GM19372 (cell line): ENCODE measurements at regions not wholly inside any gene's neighbourhood (a gene's known extent, or its start where the extent isn't known, plus 50 kb on each side); places are given as distances from the start of the nearest gene placed in this dataset.

ENCODE experiments used
- ATAC-seq: cut with Tn5 transposase; IDR thresholded peaks from one replicate; pipeline ENCODE4 v1.9.1; 2021; ENCODE audit warnings: mild to moderate bottlenecking, low read depth, moderate library complexity; ENCODE audit not compliant: unreplicated experiment

DNA sequence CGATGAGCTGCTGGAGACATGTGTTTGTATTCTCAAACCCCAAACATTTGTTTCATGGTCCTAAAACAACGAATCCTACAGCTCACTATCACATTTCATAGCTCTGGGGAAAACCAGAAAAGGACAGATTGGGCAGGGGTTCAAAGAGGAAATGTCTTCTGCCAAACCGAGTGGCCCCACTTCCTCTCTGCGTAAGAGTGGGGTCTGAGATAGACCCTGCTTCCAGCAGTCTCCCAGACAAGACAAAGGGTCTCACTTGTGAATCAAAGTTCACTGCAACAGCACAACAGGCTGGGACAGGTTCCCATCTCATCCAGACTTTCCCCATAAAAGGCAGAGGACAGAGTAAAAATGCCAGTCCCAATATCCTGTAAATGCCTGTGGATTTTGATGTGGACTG, 276.2 kb upstream of the SLC24A2 start:
- no peak for ATAC-seq

DNA sequence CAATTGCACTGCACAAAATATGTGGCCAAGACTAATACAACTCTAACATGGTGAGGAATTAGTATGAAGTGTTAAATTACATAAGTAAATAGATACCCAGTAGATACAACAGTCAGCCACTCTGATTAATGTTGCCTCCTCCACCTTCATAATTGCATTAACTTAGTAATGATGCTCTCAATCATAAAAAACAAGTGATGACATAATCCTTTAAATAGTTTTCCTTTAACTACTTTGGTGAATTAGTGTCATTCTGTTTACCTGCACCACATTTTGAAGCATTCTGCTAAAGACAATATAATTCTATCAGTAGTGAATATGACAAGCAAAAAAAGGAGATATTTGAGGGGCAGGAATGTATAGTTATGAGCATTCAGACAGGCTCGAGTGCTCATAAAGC, 265.9 kb upstream of the SLC24A2 start:
- ATAC-seq: no peak

DNA sequence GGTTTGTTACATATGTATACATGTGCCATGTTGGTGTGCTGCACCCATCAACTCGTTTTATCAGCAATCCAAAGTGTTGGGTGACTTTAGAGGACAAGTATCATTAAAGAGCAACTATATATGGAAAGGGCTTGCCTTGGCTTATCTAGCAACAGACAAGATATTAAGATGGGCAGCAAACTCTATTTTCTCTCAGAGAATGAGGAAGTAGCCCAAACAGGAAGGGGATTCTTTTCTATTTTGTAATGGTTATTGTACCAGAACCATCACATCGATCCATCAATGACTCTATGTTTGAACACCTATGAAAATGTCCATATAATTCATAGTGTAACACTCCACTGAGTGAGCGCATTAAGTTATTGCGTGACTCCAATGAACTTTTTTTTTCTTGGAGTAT, 260.1 kb upstream of the SLC24A2 start:
- ATAC-seq: no peak

DNA sequence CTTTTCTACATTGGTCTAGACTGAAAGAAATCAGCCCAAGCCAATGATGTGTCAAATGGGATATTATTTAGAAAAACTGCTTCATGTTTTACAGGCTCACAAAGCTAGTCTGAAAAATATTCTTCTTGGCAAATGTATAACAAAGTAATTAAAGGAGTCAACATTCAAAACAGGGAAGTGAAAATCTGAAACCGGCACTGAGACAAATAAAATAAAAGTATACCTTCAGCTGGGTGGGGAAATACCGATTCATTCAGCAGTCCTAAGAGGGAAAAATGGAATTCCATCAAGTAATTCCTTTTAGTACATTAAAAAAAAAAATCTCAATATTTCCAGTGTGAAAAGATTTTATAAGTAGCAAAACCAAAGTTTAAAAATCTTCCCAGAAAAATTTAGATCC, 259.6 kb upstream of the SLC24A2 start:
- no peak for ATAC-seq

DNA sequence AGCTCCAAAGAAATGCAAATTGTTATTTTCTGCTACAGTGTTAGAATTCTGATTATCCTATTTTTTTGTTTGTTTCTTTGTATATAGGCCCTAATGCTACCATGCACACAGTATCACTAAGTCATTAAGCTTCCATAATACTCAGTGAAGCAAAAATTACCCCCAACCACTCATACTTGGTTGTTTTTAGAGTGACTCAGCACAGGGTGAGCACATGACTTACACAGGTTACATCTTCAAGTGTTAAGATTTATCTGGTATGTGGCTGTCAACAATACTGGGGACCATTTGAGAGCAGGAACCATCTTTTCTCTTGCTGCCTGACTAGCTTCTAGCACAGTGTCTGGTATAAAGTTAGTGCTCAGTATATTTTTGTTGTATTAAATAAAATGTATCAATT, 255.8 kb upstream of the SLC24A2 start:
- ATAC-seq: no peak

DNA sequence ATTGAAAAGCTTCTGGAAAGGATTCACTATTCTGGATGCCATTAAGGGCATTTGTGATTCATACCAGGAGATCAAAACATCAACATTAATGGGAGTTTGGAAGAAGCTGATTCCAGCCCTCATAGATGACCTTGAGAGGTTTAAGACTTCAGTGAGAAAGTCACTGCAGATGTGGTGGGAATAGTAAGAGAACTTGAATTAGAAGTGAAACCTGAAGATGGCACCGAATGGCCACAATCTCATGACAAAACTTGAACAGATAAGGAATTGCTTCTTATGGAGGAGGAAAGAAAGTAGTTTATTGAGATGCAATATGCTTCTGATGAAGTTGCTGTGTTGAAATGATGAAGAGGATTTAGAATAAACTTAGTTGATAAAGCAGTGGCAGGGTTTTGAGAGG, 254.6 kb upstream of the SLC24A2 start:
- ATAC-seq: peak; percentile 34

DNA sequence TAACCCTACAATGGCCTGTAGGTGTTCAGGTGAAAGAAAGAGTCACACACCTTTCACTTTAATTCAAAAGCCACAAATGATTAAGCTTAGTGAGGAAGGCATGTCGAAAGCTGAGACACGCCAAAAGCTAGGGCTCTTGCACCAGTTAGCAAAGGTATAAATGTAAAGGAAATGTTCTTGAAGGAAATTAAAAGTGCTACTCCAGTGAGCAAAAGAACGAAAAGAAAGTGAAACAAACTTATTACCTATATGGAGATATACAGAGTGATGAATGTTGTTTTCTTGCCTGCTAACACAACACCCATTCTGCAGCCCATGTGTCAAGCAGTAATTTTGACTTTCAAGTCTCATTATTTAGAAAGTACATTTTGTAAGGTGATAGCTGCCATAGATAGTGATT, 254.2 kb upstream of the SLC24A2 start:
- ATAC-seq: peak; percentile 68

DNA sequence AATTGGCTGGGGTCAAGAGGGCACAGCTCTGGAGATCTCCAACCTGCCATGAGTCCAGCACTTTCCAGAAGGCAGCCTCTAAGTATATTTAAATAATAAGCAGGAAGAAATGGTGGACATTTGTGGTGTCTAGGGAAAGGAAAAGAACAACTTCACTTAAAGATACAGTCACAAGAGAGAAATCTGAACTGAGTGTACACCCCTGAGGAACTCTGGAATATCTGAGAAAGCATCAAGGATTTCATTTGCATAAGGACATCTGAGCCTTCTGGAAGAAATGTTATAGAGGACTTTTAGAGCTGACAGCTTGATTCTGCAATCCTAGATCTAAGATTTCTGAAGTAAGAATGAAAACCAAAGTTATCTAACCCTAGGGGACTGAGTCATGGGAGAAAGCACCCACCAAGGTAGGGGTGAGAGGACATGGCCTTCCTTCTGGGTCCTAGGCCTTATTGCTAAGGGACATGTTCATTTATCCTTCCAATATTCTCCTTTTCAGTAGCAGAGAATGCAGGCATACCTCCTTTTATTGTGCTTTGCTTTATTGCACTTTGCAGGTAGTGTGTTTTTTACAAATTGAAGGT, 253.4 kb upstream of the SLC24A2 start:
- no peak for ATAC-seq

DNA sequence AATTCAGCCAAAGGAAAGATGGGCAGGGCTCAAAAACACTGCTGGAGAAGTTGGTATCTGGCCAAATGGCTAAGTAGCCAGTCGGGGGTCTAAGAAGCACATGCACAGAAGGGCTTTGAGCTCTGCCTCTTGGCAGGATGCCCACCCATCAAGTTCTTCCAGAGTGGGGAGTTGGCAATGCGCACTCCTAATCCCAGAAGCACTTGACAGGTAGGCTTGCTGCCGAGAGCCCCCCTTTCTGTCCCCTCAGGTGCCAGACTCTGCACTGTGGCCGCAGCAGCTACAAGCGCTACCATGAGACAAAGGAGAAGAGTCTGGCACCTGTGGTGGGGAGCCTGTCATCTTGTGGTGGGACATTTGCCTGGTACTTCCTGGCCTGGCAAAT, 252.9 kb upstream of the SLC24A2 start:
- ATAC-seq: no peak

DNA sequence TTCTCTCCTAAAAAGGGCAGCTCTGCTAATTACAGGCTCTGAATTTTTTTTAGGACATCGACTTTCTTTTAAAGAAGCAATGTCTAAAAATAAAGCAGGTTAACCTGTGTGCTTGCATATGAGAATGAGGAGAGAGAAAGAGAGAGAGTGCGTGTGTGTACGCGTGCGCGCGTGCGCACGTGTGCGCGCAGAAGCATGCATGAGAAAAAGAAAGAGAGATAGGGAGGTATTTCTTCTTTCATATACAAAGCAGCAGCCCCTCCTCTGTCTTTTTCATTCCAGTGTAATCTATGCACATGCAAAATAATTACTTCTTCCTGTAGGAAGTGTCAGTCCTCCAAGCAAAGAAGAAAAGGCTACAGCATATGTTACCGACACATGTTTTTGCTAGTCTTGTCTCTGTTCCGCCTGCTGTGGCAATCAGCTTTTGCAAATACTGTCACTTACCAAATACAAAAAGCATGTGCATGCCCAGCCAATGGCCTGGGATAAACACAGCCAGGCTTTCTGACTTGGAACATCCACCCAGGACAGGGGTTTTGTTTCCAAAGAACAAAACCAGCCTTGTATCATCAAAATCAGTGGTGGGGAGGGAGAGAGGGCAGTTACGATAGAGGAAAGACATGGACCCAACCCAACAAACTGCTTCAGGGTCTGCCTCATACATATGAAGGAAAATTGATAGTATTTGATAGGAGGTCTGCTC, 252.3 kb upstream of the SLC24A2 start:
- ATAC-seq: no peak

DNA sequence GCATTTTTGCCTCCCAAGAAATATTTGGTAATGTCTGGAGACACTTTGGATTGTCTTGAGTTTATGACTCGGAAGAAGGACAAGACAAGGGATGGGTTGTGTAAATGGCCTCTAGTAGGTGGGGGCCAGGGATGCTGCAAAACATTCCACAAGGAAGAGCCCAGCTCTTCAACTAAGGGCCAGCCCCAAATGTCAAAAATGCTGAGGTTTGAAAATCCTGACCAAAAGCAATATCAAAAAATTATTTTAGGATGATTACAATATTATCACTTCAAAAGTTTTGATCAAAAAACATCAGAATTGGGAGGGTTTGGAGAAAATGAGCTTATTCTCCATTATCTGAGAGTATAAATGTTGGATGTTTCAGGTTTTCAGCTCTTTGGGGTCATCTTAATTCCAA, 248.9 kb upstream of the SLC24A2 start:
- ATAC-seq: no peak

DNA sequence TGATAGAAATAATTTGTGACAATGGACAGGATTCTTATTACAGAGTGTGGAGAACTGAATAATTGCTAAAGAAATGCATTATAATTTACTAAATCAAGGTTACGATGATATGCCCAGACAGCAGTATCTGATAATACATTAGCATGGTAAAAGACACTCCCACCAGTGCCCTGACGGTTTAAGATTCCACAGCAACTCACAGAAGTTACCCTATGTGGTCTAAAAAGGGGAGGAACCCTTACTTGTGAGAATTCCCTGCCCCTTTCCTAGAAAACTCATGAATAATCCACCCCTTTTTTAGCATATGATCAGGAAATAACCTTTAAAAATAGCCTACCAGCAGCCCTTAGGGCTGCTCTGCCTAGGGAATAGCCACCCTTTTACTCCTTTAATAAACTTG, 244.7 kb upstream of the SLC24A2 start:
- ATAC-seq: no peak

DNA sequence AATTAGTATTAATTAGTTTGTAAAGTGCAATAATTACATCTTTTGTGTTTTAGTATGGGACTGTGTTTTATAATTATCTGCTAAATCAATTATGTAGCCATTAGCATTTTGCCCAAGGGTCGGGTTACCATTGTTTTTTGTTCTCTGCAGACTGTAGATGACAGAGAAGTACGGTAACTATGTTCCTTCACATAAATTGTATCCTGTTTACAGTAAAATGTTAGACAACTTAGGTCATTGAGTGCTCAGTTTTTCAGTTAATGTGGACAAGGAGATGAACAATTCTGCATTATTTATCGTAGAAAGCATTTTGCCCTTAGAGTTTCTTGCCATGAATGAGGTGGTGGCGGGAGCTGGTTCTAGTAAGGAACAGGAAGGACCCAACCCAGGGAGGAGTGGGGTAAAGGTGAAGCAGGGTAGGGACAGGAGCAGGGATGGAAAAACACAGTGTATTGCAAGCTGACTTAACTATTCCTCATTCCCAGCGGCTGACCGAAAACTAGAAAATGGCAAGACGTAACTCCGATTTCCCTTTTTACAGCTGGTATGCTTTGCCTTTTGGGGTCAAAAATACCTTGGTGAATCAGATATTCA, 243.7 kb upstream of the SLC24A2 start:
- no peak for ATAC-seq

DNA sequence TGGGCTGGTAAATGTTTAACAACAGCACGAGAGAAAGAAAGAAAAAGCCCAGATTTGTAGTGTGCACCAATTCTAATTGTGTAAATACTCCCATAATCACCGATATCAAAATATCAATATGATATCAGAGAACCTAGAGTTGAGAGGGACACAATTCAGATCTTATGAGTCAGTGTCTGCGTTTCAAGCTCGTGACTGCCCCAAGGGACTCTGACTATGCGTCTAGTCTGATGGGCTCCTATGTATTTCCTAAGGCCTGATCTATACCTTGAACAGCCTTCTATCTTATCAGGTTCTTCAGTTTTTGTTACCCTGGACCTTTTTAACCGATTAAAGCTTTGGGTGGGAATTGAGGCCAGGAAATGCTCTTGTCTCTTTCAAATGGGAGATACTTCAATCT, 243.0 kb upstream of the SLC24A2 start:
- no peak for ATAC-seq

DNA sequence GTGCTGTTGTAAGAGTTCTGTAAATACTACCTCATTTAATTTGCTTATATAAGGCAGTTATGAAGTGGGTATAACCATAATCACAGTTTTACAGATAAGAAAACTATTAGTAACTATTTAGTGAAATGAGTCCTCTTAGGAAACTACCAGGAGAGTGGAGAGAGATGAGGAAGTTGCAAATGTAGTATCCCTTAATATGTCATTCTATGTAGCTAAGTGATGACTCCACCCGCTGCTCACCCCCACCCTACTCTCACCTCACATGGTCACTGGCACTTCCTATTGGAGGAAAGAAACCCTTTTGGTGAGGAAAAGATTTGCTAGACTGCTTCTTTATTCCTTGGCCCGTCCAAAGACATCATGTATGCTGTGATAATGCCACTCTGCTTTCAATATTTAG, 241.8 kb upstream of the SLC24A2 start:
- ATAC-seq: no peak

DNA sequence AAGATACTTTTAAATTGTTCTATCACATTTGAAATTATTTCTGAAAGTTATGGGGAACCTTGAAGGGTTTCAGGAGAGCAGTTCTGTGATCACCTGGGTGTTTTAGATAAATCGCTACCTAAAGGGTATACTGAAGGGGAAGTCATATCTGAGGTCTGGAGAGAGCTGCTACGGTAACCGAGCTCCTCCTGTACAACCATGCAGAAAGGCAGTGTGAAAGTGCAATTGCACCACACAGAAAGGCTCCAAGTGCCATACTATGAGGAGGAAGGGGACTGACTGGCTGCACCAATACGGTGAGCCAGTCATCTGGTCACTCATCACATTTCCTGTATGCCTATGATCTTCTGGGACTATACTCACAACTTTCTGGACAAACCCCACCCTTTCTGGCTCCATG, 241.4 kb upstream of the SLC24A2 start:
- no peak for ATAC-seq

DNA sequence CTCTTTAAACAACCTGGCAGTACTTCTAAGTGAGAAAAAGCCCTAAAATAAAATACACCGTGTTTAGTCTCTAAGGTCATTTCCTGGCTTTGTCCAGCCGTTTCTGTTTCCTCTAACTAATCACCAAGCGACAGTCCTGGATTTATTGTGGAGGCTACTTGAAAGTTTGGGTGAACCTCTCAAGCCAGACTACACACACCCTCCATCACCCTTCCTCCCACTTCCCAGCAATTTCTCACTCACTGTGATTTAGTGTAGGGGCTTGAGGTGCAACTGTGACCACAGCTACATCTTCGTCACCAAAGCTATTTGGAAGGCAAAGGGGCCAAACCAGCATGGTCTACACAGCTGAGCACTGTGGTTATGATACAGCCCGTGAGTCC, 240.0 kb upstream of the SLC24A2 start:
- ATAC-seq: no peak

DNA sequence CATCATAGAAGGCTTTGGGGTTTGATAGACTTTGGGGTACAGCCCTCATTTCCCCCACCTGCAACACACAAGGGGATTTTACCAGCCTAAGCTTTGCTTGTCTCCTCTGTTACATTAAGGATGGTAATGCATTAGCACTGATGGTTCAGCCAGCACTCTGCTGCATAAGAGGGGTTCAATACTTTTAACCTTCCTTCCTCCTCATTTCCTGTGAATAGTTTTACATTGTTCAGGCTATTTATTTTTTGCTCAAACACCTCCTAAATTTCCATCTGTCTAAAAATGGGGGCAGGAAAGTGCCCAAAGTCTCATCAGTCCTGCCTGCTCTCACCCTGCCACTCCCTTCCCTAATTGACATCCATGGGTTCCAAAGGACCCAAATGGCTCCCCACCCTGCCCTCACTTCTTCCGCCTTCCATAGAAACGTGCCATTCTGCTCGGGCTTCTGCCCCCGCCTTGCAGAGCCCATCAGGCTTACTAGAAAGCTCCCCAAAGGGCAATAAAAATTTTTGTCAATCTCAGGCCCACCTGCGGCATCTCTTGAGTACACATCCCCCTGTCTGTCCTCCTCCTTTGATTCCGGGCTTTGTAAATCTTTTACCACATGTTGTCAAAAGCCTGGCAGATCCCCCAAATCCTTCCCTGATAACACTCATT, 239.5 kb upstream of the SLC24A2 start:
- no peak for ATAC-seq

DNA sequence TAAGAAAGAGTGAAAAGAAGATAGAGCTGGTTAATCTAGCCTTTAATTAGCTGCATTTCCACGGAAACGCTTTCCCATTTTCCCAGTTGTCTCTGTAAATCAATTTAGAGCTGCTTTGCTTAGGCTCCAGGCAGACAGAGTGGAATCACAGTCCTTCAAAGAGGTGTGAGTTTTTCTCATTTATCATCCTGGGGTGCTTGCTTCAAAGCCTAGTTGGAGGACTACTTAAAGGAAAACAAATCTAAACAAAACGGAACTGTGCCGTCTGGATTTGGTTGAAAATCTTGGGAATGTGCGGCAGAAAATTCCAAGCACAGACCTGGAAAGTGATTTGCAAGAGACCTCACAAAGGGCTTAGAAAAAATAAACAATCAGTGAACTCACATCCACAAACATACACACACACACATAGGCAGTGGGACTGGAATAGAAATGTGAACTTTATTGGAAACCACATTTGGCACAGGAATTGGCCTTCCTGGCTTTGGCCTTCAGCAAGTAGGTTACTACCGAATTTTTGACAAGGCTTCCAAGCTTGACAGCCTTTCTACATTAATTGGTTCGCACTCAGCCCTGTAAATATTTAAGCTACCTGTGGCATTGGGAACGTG, 235.2 kb upstream of the SLC24A2 start:
- ATAC-seq: no peak

DNA sequence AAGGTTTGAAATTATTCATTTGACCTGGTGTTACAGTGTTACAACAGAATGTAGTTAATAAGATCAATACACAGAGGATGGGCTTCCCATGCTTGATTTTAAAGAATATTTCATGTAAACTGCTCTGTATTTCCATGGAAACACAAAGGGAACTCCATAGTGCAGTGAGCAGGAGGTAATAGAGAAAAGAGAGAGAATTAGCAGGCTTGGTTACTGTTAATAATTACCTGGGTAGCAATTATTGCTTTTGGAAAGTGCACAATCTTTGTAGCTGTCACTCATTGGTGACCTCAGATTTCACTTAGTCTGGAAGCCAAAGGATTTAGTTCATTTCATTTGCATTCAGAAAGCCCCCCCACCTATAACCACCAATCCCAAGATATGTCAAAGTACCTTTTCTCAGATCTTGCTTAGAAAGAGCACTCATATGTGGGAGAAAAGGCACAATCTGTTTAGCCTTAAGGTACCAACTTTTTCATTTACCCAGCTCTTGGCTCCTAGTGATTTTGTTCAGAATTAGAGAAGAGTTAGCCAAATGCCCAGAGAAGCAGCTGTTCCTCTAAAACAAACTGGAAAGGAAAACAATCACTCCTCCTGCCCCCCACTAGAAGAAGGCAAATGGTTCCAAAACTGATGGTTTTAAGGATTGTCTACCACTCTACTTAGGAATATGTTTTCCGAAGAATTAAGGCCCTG, 234.5 kb upstream of the SLC24A2 start:
- ATAC-seq: no peak

DNA sequence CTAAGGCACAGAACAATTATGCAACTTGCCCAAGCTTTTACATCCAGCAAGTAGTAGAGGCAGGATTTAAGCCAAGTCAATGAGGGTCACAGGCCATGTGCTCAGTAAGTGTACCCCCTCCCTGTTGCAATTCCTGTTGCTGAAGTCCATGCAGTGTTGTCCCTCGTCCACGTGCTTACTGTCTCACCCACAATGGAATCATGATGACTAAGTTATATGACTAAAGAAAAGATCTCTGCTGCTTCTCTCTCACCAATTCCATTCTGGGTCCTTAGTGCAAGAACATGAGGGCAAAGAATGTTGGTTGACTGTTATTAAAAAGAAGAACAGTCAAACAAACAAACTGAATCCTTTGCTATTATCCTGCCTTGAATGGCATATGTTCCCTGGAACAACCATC, 233.6 kb upstream of the SLC24A2 start:
- ATAC-seq: no peak
